Endodermal cell (in vitro differentiated cells): ENCODE measurements at regions not wholly inside any gene's neighbourhood (a gene's known extent, or its start where the extent isn't known, plus 50 kb on each side); places are given as distances from the start of the nearest gene placed in this dataset.

Experiments used
- DNase-seq: peaks from one replicate; pipeline ENCODE4 v3.0.0-alpha.2; 2017
- H3K27ac ChIP-seq: 2 replicates; pipeline ENCODE4 v1.5.1; 2013; ENCODE audit warnings: mild to moderate bottlenecking, low read depth, low read length, moderate library complexity
- H3K27me3 ChIP-seq: 2 replicates; pipeline ENCODE4 v1.6.1; 2013; ENCODE audit warnings: mild to moderate bottlenecking, low read length, moderate library complexity; ENCODE audit not compliant: insufficient read depth, control insufficient read depth, poor library complexity, severe bottlenecking
- H3K36me3 ChIP-seq: 2 replicates; pipeline ENCODE4 v1.7.0; 2013; ENCODE audit warnings: mild to moderate bottlenecking, low read length, moderate library complexity; ENCODE audit not compliant: control insufficient read depth, insufficient read depth
- H3K4me1 ChIP-seq: one replicate; pipeline ENCODE4 v1.7.0; 2013; ENCODE audit warnings: low read length; ENCODE audit not compliant: control insufficient read depth, insufficient read depth
- H3K4me3 ChIP-seq: 2 replicates; pipeline ENCODE4 v1.5.1; 2013; ENCODE audit warnings: mild to moderate bottlenecking, low read length, moderate library complexity
- H3K9ac ChIP-seq: 2 replicates; pipeline ENCODE4 v1.6.1; 2013; ENCODE audit warnings: mild to moderate bottlenecking, low read length, moderate library complexity; ENCODE audit not compliant: poor library complexity, severe bottlenecking; ENCODE audit errors: extremely low read depth
- H3K9me3 ChIP-seq: 2 replicates; pipeline ENCODE4 v1.6.1; 2013; ENCODE audit warnings: mild to moderate bottlenecking, low read length, moderate library complexity; ENCODE audit not compliant: control insufficient read depth
- H3K27ac Mint-ChIP-seq: 2 replicates; pipeline ENCODE4 v1.8.0; 2020; ENCODE audit warnings: mixed read lengths
- H3K27me3 Mint-ChIP-seq: 2 replicates; pipeline ENCODE4 v1.8.0; 2021; ENCODE audit warnings: mild to moderate bottlenecking, mixed read lengths; ENCODE audit not compliant: insufficient read depth
- H3K36me3 Mint-ChIP-seq: 2 replicates; pipeline ENCODE4 v1.8.0; 2020; ENCODE audit warnings: low read depth, mixed read lengths
- H3K4me1 Mint-ChIP-seq: 2 replicates; pipeline ENCODE4 v1.8.0; 2020; ENCODE audit warnings: mixed read lengths
- H3K4me3 Mint-ChIP-seq: 2 replicates; pipeline ENCODE4 v1.8.0; 2020; ENCODE audit warnings: mild to moderate bottlenecking, moderate library complexity, mixed read lengths
- H3K9me3 Mint-ChIP-seq: 2 replicates; pipeline ENCODE4 v1.8.0; 2020; ENCODE audit warnings: mild to moderate bottlenecking, mixed read lengths
- WGBS, 2 experiments: methylation state at CpG; one replicate each; pipeline versions ENCODE4 v1.1.5 to v1.1.7; 2013; ENCODE audit warnings: missing lambda C conversion rate in 2 of 2, mixed read lengths in 1 of 2; ENCODE audit not compliant: insufficient coverage in 1 of 2, insufficient read length in 1 of 2; 5-methylcytosine and 5-hydroxymethylcytosine counted together
- TF ChIP-seq, protein P1 (sequence below): fragments of 200-600 bp; sonication (generic); conservative IDR thresholded peaks from 2 replicates; pipeline ENCODE4 v1.5.0; 2021; ENCODE audit warnings: antibody characterized with exemption, mild to moderate bottlenecking

DNA sequence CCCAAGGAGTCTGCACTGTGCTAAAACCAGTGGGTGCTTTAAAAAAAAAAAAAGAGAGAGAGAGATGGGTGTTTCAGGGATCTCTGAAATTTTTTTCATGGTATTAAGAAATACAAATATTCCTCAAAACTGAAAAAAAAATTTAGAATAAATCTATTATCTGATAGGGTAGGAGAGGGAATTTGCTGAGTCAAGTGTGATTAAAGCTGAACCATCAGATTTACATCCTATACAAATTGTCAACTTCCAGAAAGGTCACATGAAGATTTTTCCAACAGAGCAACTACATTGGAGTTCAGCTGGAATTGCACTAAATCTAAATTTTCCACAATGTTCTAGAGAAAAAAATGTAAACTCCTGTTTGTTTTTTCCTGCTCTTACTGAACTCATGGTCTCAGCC, 79.3 kb upstream of the DSCAM start:
- no peak overlapping the region for H3K27ac ChIP-seq
- TF ChIP-seq, protein P1, sequence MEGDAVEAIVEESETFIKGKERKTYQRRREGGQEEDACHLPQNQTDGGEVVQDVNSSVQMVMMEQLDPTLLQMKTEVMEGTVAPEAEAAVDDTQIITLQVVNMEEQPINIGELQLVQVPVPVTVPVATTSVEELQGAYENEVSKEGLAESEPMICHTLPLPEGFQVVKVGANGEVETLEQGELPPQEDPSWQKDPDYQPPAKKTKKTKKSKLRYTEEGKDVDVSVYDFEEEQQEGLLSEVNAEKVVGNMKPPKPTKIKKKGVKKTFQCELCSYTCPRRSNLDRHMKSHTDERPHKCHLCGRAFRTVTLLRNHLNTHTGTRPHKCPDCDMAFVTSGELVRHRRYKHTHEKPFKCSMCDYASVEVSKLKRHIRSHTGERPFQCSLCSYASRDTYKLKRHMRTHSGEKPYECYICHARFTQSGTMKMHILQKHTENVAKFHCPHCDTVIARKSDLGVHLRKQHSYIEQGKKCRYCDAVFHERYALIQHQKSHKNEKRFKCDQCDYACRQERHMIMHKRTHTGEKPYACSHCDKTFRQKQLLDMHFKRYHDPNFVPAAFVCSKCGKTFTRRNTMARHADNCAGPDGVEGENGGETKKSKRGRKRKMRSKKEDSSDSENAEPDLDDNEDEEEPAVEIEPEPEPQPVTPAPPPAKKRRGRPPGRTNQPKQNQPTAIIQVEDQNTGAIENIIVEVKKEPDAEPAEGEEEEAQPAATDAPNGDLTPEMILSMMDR: no peak
- peaks cover 4% of the 10 kb centered on the region for H3K27me3 Mint-ChIP-seq
- no peaks in the 10 kb centered on the region for H3K36me3 ChIP-seq
- H3K9me3 Mint-ChIP-seq: peaks cover 35% of the 10 kb centered on the region
- H3K4me1 Mint-ChIP-seq: peaks cover 5% of the 10 kb centered on the region
- no peaks in the 10 kb centered on the region for H3K4me1 ChIP-seq
- H3K36me3 Mint-ChIP-seq: no peaks in the 10 kb centered on the region
- DNase-seq: no peak
- H3K27me3 ChIP-seq: no peaks in the 10 kb centered on the region
- H3K27ac Mint-ChIP-seq: no peak overlapping the region
- H3K4me3 Mint-ChIP-seq: no peak overlapping the region
- no peak overlapping the region for H3K4me3 ChIP-seq
- no peak overlapping the region for H3K9ac ChIP-seq
- peaks cover 33% of the 10 kb centered on the region for H3K9me3 ChIP-seq

DNA sequence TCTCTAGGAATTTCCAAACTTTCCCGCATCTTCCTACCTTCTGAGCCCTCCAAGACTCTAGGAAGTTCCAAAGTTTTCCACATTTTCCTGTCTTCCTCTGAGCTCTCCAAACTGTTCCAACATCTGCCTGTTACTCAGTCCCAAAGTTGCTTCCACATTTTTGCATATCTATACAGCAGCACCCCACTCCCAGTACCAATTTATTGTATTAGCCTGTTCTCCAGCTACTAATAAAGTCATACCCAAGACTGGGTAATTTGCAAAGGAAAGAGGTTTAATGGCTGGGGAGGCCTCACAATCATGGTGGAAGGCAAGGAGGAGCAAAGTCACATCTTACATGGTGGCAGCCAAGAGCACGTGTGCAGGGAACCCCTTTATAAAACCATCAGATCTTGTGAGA, 82.9 kb upstream of the DSCAM start:
- Histone ChIP-seq H3K27me3 (no peaks in the 10 kb centered on the region), H3K27ac (no peak overlapping the region), H3K36me3 (no peaks in the 10 kb centered on the region), H3K4me3 (no peak overlapping the region), H3K9ac (no peak overlapping the region), H3K4me1 (no peaks in the 10 kb centered on the region), H3K9me3 (peaks cover 33% of the 10 kb centered on the region)
- WGBS, 2 experiments: 84 to 100% methylated on average over 2 of the region's 2 CpGs
- no peaks in the 10 kb centered on the region for H3K36me3 Mint-ChIP-seq
- no peak overlapping the region for H3K4me3 Mint-ChIP-seq
- TF ChIP-seq, protein P1: no peak
- no peak overlapping the region for H3K27ac Mint-ChIP-seq
- H3K27me3 Mint-ChIP-seq: peaks cover 6% of the 10 kb centered on the region
- peaks cover 2% of the 10 kb centered on the region for H3K4me1 Mint-ChIP-seq
- DNase-seq: no peak
- peaks cover 35% of the 10 kb centered on the region for H3K9me3 Mint-ChIP-seq

DNA sequence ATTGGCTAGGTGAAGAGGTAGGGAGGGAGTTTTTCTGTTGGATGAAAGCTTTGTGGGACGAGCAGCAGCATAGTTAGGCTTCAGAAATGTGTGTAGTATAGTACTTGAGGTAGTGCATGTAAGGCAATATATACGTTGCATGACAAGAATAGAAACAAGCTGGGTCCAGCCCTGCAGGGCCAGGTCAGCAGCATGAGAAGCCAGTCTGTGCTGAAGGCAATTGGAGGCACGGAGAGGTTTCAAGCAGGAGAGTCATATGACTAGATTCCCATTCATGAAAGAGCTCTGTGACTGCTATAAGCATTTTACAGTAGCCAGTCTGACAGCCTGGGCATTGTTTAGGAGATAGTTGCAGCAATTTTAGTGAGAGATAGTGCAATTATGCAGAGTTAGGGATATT, 84.2 kb upstream of the DSCAM start:
- H3K9me3 ChIP-seq: peaks cover 33% of the 10 kb centered on the region
- DNase-seq: no peak
- no peak overlapping the region for H3K4me3 ChIP-seq
- H3K4me1 ChIP-seq: no peaks in the 10 kb centered on the region
- no peak overlapping the region for H3K27ac Mint-ChIP-seq
- peaks cover 35% of the 10 kb centered on the region for H3K9me3 Mint-ChIP-seq
- H3K27me3 Mint-ChIP-seq: peaks cover 6% of the 10 kb centered on the region
- H3K4me1 Mint-ChIP-seq: peaks cover 2% of the 10 kb centered on the region
- H3K27ac ChIP-seq: no peak overlapping the region
- no peaks in the 10 kb centered on the region for H3K36me3 ChIP-seq
- H3K36me3 Mint-ChIP-seq: no peaks in the 10 kb centered on the region
- no peak overlapping the region for H3K4me3 Mint-ChIP-seq
- no peak overlapping the region for H3K9ac ChIP-seq
- TF ChIP-seq, protein P1: no peak
- WGBS, 2 experiments: 88 to 90% methylated on average over 3 of the region's 3 CpGs
- no peaks in the 10 kb centered on the region for H3K27me3 ChIP-seq
